ENCODE measurements at regions not wholly inside any gene's neighbourhood (a gene's known extent, or its start where the extent isn't known, plus 50 kb on each side); places are given as distances from the start of the nearest gene placed in this dataset.

- no peak for DNase-seq
These were observed 373.7 kb downstream of the RBM43 start for GRCh38 chr2:150887926-150888325.

GRCh38 chr2:150885774-150886386, 375.8 kb downstream of the RBM43 start:
- DNase-seq: no peak

GRCh38 chr2:150885236-150885635, 376.4 kb downstream of the RBM43 start:
- DNase-seq: no peak

- no peak for DNase-seq
These were observed 378.1 kb downstream of the RBM43 start for GRCh38 chr2:150883613-150883895.

GRCh38 chr2:150882751-150883612, 378.7 kb downstream of the RBM43 start:
- no peak for DNase-seq

- no peak for DNase-seq
These were observed 380.7 kb downstream of the RBM43 start for GRCh38 chr2:150880986-150881385.

- no peak for DNase-seq
These were observed 383.3 kb downstream of the RBM43 start for GRCh38 chr2:150878356-150878755.

- DNase-seq: peak; percentile 27
These were observed 385.3 kb downstream of the RBM43 start for GRCh38 chr2:150876251-150876950.

- no peak for DNase-seq
These were observed 385.9 kb upstream of the RND3 start for GRCh38 chr2:150873396-150873772.

- DNase-seq: no peak
These were observed 385.4 kb upstream of the RND3 start for GRCh38 chr2:150872756-150873395.

- DNase-seq: no peak
These were observed 379.0 kb upstream of the RND3 start for GRCh38 chr2:150866431-150866830.

GRCh38 chr2:150863691-150864090, 376.2 kb upstream of the RND3 start:
- DNase-seq: no peak

GRCh38 chr2:150860301-150860700, 372.8 kb upstream of the RND3 start:
- DNase-seq: no peak

GRCh38 chr2:150859877-150860276, 372.4 kb upstream of the RND3 start:
- no peak for DNase-seq

- DNase-seq: no peak
These were observed 371.7 kb upstream of the RND3 start for GRCh38 chr2:150859162-150859561.

- no peak for DNase-seq
These were observed 370.9 kb upstream of the RND3 start for GRCh38 chr2:150858382-150858781.

GRCh38 chr2:150856596-150857281, 369.3 kb upstream of the RND3 start:
- no peak for DNase-seq

GRCh38 chr2:150853263-150853662, 365.8 kb upstream of the RND3 start:
- no peak for DNase-seq

- no peak for DNase-seq
These were observed 363.2 kb upstream of the RND3 start for GRCh38 chr2:150850641-150851040.

GRCh38 chr2:150847578-150847977, 360.1 kb upstream of the RND3 start:
- no peak for DNase-seq

- no peak for DNase-seq
These were observed 359.2 kb upstream of the RND3 start for GRCh38 chr2:150846691-150847090.

- no peak for DNase-seq
These were observed 345.2 kb upstream of the RND3 start for GRCh38 chr2:150832686-150833085.

GRCh38 chr2:150824118-150824517, 336.7 kb upstream of the RND3 start:
- DNase-seq: no peak

Data from NCI-H524 treated with DMSO at 0.1 percent for 48 hours (cell line).